Fibroblast of lung (primary cell): ENCODE measurements at regions not wholly inside any gene's neighbourhood (a gene's known extent, or its start where the extent isn't known, plus 50 kb on each side); places are given as distances from the start of the nearest gene placed in this dataset.

ENCODE experiments used
- DNase-seq, 2 donors: peaks; one replicate each; pipeline versions ENCODE4 v3.0.0 to v3.0.0-alpha.2; 2010; ENCODE audit warnings: low read depth in 2 of 2
- H2AFZ ChIP-seq: 2 replicates; pipeline ENCODE4 v1.5.1; 2012; ENCODE audit warnings: low read length, control low read depth, inconsistent platforms
- H3K27ac ChIP-seq: 2 replicates; pipeline ENCODE4 v1.5.1; 2011; ENCODE audit warnings: low read length, control low read depth; ENCODE audit not compliant: insufficient read depth
- H3K27me3 ChIP-seq: 2 replicates; pipeline ENCODE4 v1.5.1; 2011; ENCODE audit warnings: mild to moderate bottlenecking, low read length; ENCODE audit not compliant: control insufficient read depth, insufficient read depth
- H3K36me3 ChIP-seq: 2 replicates; pipeline ENCODE4 v1.5.1; 2011; ENCODE audit warnings: low read length; ENCODE audit not compliant: control insufficient read depth, insufficient read depth
- H3K4me1 ChIP-seq: 2 replicates; pipeline ENCODE4 v1.5.1; 2011; ENCODE audit warnings: low read length; ENCODE audit not compliant: control insufficient read depth, insufficient read depth; ENCODE audit errors: extremely low read depth
- H3K4me2 ChIP-seq: 2 replicates; pipeline ENCODE4 v1.5.1; 2011; ENCODE audit warnings: low read length, control low read depth; ENCODE audit not compliant: insufficient read depth; ENCODE audit errors: extremely low read depth
- H3K4me3 ChIP-seq, 4 experiments: fragments of 200-600 bp in 1 of 4; sonication (generic) in 1 of 4; replicated peaks in 1 of 4; 2 replicates each; pipeline ENCODE4 v1.5.1; 2011 to 2016; ENCODE audit warnings: low read length in 4 of 4, low read depth in 3 of 4, mild to moderate bottlenecking in 3 of 4, control low read depth in 2 of 4, inconsistent platforms in 1 of 4, mixed read lengths in 1 of 4; ENCODE audit not compliant: insufficient read depth in 1 of 4; ENCODE audit errors: control extremely low read depth in 1 of 4
- H3K79me2 ChIP-seq: 2 replicates; pipeline ENCODE4 v1.5.1; 2012; ENCODE audit warnings: mild to moderate bottlenecking, low read length, inconsistent platforms; ENCODE audit not compliant: control insufficient read depth, insufficient read depth
- H3K9ac ChIP-seq: 2 replicates; pipeline ENCODE4 v1.5.1; 2011; ENCODE audit warnings: mild to moderate bottlenecking, low read length, control low read depth; ENCODE audit not compliant: insufficient read depth
- H3K9me3 ChIP-seq: 2 replicates; pipeline ENCODE4 v1.5.1; 2012; ENCODE audit warnings: low read depth, low read length; ENCODE audit not compliant: control insufficient read depth, insufficient read depth
- H4K20me1 ChIP-seq: 2 replicates; pipeline ENCODE4 v1.5.1; 2011; ENCODE audit warnings: low read length; ENCODE audit not compliant: control insufficient read depth, insufficient read depth; ENCODE audit errors: extremely low read depth
- EZH2 ChIP-seq: IDR thresholded peaks from 2 replicates; pipeline ENCODE4 v1.5.1; 2012; ENCODE audit warnings: low read length, control low read depth, mild to moderate bottlenecking; ENCODE audit errors: missing control alignments
- TF ChIP-seq, protein P1 (sequence below), 2 donors: IDR thresholded peaks in 1 of 2; conservative IDR thresholded peaks in 1 of 2; 1 replicate in 1 of 2; 2 replicates in 1 of 2; pipeline ENCODE4 v1.5.1; 2011 to 2012; ENCODE audit warnings: low read length in 2 of 2, control low read depth in 1 of 2, inconsistent platforms in 1 of 2, low read depth in 1 of 2, mild to moderate bottlenecking in 1 of 2

DNA sequence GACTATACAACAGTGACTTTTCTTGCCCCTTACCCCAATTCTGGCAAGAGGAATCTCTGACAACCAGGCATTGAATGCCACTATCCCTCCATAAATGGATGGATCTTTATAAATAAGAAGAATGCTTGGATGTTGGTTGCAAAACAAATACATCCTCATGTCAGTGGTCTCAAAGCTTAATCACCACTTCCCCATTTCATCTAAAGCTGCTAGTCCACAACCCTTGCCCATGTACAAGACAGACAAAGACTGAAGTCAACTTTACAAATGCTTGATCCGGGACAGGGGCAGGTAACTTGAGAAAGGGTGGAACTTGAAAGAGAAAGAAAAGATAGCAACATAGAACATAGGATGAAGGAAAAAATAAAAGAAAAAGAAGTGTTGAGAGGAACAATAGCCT, 540.5 kb upstream of the NOX3 start:
- Histone ChIP-seq H2AFZ (no peak overlapping the region), H3K9me3 (no peaks in the 10 kb centered on the region), H3K36me3 (no peaks in the 10 kb centered on the region), H3K27me3 (no peaks in the 10 kb centered on the region), H3K27ac (no peak overlapping the region), H3K4me1 (no peaks in the 10 kb centered on the region), H3K4me2 (no peak overlapping the region), H3K4me3 (no peak overlapping the region), H3K79me2 (no peaks in the 10 kb centered on the region), H3K9ac (no peak overlapping the region), H4K20me1 (no peaks in the 10 kb centered on the region)
- no peak for DNase-seq
- TF ChIP-seq, protein P1, sequence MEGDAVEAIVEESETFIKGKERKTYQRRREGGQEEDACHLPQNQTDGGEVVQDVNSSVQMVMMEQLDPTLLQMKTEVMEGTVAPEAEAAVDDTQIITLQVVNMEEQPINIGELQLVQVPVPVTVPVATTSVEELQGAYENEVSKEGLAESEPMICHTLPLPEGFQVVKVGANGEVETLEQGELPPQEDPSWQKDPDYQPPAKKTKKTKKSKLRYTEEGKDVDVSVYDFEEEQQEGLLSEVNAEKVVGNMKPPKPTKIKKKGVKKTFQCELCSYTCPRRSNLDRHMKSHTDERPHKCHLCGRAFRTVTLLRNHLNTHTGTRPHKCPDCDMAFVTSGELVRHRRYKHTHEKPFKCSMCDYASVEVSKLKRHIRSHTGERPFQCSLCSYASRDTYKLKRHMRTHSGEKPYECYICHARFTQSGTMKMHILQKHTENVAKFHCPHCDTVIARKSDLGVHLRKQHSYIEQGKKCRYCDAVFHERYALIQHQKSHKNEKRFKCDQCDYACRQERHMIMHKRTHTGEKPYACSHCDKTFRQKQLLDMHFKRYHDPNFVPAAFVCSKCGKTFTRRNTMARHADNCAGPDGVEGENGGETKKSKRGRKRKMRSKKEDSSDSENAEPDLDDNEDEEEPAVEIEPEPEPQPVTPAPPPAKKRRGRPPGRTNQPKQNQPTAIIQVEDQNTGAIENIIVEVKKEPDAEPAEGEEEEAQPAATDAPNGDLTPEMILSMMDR (conservative IDR thresholded peaks at IDR 0.05 in 1 of 2, IDR thresholded peaks at IDR 0.05 in 1 of 2; ENCODE audit: low read depth in 1 of 2, low read length in 2 of 2), result no peak
- no peak for TF ChIP-seq EZH2

DNA sequence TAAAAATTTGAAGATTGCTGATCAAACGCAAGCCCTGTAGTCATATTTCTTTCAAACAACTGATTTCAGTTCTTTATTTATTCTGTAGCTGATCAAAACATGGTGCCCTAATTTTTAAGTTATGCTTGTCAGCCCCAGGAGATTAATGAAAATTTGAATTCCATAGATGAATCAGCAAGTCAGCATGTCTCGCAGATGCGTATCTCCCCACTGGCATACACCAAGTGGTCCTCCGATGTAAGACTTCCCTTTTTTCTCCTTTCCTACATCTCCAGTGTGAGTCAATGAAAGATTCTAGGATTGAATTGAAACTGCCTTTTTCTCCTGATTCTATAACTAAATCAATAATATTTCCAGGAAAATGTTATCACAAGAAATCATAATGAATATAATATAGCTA, 539.6 kb upstream of the NOX3 start:
- H4K20me1 ChIP-seq, result no peaks in the 10 kb centered on the region
- H3K79me2 ChIP-seq, result no peaks in the 10 kb centered on the region
- no peak overlapping the region for H3K9ac ChIP-seq
- no peaks in the 10 kb centered on the region for H3K9me3 ChIP-seq
- H3K27me3 ChIP-seq, result no peaks in the 10 kb centered on the region
- no peak overlapping the region for H2AFZ ChIP-seq
- TF ChIP-seq EZH2, result no peak
- TF ChIP-seq, protein P1 (conservative IDR thresholded peaks at IDR 0.05 in 1 of 2, IDR thresholded peaks at IDR 0.05 in 1 of 2; ENCODE audit: low read depth in 1 of 2, low read length in 2 of 2), result no peak
- no peak overlapping the region for H3K4me3 ChIP-seq
- no peaks in the 10 kb centered on the region for H3K4me1 ChIP-seq
- no peak for DNase-seq
- no peaks in the 10 kb centered on the region for H3K36me3 ChIP-seq
- no peak overlapping the region for H3K27ac ChIP-seq
- H3K4me2 ChIP-seq, result no peak overlapping the region

DNA sequence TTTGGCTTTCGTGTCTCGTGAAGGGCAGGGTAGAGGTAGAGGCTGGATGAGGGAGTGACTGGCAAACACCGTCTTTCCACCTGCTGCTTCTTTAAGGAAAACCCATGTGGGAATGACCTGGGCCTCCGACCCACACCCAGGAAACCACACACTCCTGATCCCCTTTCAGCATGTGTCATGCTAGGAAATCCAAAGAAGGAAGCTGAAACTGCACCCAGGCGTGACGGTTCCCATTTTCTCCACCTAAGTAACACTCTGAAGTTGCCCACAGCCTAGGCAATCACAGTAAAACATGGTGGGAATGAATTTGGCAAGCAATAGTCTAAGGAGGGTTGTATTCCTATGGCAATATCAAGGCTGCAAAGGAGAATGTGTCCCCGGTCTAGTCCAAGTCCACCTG, 538.4 kb upstream of the NOX3 start:
- Histone ChIP-seq H3K4me2 (no peak overlapping the region), H3K27ac (no peak overlapping the region), H3K4me1 (no peaks in the 10 kb centered on the region), H4K20me1 (no peaks in the 10 kb centered on the region), H3K9me3 (no peaks in the 10 kb centered on the region), H2AFZ (no peak overlapping the region), H3K36me3 (no peaks in the 10 kb centered on the region), H3K4me3 (no peak overlapping the region), H3K9ac (no peak overlapping the region), H3K79me2 (no peaks in the 10 kb centered on the region), H3K27me3 (no peaks in the 10 kb centered on the region)
- TF ChIP-seq, protein P1 (conservative IDR thresholded peaks at IDR 0.05 in 1 of 2, IDR thresholded peaks at IDR 0.05 in 1 of 2; ENCODE audit: low read depth in 1 of 2, low read length in 2 of 2), result no peak
- no peak for TF ChIP-seq EZH2
- no peak for DNase-seq
